ENCODE measurements at regions not wholly inside any gene's neighbourhood (a gene's known extent, or its start where the extent isn't known, plus 50 kb on each side); places are given as distances from the start of the nearest gene placed in this dataset.

DNA sequence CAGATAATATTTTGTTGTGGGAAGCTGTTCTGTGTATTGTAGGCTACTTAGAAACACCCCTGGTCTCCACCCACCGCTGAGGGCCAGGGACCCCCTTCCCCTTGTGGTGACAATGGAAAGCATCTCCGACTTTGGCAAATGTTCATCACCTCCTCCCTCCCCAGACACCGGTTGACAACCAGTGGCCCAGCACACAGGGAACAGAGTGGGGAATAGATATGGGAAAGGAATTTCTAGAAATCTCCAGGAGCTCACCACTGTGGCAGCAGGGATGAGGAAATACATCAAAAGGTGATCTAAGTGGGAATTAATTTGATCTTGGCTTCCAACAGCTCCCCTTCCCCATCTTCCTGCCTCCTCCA is 257.3 kb upstream of the FOXQ1 start:
- DNase-seq = no peak

DNA sequence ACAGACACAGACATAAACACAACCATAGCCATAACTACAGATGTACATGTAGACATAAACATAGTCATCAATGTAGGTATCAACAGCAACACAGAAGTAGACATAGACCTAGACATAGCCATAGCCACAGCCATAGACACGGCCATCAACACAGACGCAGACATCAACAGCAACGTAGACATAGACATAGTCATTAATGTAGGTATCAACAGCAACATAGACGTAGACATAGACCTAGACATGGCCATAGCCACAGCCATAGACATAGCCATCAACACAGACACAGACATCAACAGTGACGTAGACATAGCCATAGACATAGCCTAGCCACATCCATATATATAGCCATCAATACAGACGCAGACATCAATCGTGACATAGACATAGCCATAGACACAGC is 258.3 kb upstream of the FOXQ1 start:
- no peak for DNase-seq

DNA sequence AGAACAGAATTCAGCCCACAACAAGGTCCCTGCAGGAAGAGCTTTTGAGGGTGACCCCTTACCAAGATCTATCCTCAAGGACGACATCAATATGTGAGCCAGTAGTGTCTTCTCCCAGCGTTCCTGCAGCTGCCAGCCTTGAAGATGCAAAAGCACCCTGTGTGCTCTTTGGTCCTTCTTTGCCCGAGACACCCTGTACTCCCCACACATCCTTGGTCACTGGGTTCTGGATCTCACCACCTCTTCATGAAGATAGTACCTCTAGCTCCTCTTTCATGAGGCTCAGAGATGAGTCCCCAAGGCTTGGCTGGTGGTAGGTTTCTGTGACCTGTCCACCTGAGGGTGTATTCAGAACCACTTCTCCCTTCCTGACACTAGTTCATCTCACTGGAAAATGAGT is 259.6 kb upstream of the FOXQ1 start:
- DNase-seq = no peak

DNA sequence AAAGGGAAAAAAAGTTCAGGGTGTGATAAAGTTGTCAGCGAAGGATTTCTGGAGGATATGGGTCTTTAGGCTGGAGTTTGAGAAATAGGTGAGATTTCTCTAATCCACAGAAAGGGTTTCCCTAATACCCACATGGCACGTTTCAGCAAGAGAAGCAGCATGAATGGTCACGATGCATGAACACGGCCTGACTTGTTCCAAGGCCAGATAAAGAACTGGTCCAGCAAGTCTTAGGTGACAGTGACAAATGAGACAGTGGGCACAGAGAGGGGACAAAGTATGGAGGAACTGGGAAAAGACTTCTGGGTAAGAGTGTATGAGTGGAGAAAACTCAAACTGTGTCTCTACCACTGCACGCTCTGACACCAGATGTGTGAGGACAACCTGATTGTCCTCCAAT is 262.0 kb upstream of the FOXQ1 start:
- DNase-seq = no peak

DNA sequence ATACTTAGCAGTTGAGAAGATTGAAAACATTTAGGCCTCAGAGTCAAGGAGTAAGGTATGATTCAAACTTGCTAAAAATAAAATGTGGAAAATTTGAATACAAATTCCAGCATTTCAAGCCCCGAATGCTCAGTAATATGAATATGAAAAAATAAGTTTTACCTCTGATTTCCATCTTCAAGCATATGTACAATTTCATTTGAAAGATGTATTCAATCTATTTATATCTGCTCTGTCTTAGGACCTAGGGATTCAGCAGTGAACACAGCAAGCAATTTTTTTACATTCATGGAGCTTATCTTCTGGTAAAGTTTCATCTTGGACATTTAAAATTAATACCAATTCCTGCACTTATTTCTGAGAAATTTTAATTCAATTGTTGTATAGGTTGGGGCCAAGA is 262.7 kb upstream of the FOXQ1 start:
- no peak for DNase-seq

DNA sequence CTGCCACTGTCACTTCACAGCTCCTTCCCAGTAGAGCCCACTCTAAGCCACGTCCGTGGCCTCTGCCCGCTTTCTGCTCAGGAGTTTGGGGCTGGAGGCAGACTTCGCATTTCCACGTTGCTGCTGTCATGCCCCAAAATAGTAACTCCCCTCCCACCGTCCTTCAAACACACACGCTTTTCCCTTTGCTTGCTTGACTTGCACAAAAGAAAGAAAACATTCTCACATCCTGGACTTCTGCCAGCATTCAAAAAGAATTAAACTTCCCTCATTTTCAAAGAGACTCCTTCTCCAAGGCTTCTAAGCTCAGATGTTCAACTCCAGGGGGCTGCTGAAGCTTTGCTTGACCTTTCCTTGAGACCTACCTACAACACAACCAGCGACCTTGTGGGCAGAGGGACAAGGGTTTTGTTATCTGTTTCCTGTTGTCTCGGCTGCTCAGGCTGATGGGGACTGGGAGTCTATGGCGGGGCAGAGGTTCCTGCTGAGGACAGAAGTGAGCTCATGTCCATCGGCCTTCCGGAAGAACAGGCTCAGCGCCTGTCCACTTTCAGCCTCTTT is 263.8 kb upstream of the FOXQ1 start:
- no peak for DNase-seq

DNA sequence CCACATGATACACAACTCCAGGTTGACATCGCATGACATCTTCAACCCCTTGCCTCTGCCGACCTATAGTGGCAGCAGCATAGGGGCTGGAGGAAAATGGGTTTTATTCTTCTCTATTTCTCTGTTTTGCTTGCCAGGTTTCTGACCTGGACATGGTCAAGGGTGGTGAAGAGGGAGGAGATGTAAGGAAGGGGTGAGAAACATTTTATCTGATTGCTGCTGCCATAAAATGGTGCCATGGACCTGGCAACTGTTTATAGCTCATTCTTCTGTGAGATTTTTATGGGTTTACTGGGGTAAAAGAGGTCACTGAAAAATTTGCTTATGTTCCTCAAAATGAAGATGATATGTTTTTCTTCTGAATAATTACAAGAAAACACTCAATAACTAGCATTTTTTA is 266.7 kb upstream of the FOXQ1 start:
- no peak for DNase-seq

DNA sequence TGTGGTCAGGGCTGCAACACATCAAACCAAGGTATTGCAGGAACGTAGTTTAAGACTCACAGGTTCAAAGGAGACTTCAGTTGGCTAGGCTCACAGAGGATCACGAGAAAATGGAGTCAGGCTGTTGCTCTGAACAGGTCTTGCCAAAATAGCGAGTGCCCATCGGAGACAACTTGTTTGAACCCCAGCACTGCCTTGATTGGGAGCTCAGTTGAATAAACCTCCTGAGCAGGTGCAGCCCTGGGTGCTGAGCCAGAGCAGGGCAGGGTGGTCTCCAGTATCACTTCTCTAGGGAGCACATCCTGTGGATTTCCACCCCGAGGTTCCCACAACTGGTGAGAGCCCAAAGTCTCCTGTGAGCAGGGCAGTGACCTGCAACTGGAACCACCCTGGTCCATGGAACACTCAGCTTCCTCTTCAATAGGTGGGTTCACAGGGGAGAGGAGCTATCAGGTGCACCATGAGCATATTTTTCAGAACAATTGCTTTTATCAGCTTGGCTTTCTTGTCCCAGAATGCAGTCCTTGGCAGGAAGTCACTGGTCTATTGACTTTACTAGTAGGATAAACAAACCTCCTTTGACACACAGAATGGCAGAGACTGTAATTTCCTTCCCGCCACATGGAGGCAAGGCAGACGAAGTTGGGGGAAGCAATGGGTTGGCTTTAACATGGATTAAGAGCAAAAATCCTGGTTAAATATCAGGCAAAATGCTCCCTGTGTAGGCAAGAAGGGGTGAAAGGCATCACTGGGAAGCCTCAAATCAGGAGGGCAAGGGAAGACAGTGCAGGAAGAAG is 267.7 kb upstream of the FOXQ1 start:
- no peak for DNase-seq

DNA sequence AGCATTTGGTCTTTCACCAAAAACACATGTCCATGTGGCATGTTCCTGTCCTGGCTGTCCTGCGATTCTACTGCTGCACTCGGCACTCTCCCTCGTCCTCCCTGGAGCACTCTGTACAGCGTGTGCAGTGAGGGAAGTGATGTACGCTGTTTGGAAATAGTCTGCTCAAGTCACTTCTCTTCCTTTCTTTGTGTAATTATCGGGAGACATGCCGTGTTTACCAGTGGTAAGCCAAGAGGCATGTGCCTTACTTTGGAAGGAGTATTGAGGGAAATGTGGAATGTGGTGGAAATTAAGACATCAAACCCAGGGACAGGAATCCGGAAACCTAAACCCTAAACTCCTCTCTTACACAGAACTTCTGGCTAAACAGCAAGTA is 268.5 kb upstream of the FOXQ1 start:
- no peak for DNase-seq

DNA sequence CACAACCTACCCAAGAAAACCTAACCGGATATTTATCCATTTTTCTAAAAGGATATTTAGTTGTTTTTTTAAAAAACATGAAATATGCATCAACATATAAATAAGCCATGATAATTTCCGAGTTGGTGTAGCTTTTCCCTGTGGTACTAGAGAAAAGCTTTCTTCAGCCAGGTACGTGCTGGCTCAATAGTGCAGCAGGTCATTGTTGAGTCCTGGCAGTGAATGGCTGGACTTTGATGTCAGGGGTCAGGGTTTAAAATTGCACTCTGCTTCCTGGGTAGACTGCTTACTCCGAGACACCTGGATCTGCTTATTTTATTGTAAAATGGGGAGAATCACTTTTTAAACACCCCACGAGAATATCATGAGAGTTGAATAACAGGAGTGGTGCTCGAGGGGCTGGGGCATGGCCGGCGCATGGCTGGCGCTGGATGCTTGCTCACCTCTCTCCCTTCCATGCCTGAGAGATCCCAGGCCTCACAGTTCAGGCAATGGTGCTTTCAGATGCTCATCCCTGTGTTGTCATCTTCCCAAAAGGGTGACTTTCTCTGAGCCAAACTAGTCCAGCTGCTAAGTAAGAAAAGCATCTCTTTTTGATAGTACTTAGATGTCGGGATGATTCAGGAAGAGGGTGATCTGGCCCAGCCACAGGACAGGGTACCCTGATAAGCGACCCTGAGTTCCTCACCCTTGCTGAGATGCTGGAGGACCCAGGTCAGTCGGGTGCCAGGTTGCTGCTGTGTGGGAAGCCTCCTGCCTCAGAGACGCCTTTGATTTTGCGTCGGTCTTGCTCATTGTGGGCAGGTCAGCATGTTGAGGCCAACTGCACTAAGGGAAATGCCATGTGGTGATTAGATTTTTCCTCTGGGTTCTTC is 269.1 kb upstream of the FOXQ1 start:
- no peak for DNase-seq

DNA sequence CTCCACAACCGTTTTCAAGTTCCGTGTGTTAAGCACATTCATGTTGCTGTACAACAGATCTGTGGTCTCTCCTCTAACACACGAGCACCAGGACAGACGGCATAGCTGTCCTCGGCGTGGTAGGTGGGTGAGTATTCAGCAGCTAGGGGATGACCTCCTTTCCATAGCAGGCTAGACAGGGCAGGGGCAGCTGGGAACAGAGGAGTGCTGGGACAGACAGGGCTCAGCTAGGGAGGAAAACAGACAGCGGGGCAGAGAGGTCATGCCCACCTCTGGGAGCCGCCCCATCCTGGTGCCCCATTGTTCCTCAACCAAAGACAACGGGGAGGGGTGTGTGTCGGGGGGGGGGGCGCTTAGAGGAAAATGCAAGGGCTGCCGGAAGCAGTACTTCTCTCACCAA is 271.5 kb upstream of the FOXQ1 start:
- DNase-seq = no peak

DNA sequence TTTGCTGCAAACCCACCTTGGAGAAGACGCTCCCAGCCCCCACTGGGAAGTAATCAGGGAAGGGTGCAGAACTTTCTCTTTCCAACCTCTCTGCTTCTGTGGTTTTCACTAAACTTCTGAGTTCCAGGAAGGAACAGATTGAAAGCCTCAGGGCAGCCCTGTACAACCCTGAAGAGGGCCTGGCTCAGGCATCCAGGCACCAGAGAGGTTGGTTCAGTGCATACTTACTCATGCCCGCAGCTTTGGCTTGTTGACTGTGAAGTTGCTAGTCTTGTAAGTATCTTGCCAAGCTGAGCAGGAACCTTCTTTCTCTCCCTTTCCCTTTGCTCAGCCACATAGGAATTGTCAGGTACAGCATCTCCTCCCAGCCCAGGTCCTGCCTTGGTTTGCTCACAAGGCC is 272.2 kb upstream of the FOXQ1 start:
- DNase-seq = no peak

DNA sequence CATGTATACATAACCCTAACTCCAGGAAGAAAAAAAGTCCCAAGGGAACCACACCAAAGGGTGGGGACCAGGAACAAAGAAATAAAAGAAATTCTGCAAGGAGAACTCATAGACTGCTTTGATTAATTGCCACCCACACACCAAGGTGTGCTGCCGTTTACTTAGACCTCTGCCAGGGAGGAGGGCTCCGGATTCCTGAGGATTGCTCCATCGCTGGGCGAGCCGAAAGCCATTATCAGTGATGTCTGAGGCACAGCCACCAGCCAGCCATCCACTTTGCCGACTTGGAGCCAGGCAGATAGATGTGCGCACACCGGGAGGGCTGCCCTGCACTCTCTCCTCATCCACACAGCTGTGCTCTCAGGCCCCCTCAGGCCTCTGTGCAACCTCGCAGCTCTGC is 272.7 kb upstream of the FOXQ1 start:
- no peak for DNase-seq

DNA sequence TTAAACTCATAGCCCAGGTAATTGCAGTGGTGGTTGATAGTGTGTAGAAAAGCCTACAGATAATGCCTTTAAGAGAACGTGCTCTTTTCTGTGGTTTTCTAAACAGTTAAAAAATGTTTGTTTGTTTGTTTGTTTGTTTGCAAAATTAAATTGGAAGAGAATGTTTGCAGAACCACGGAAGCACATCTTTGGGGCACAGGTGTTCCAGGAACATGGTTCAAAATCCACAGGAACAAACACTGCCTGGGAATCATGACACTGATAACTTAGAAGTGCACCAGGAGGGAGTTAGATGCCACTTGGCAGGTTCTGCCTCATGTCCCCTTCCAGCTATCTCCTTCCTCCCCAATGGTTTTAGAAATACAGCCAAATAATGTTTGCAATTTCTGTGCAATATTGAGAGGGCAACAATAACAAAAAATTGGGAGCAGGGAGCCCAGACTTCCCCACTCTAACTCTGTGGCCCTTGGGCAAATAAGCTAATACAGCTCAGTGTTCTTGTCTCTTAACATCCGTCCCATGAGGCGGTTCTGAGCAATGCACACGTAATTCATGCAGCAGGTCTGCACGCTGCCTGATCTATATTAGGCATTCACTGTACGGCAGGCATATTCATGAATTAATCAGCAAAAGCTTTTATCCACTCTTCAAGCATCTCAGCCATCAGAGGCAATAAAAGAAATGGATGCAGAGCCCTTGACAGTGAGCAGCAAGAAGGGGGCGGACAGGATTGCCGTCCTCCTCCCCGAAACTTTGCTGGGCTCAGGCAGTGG is 274.3 kb upstream of the FOXQ1 start:
- DNase-seq = no peak

DNA sequence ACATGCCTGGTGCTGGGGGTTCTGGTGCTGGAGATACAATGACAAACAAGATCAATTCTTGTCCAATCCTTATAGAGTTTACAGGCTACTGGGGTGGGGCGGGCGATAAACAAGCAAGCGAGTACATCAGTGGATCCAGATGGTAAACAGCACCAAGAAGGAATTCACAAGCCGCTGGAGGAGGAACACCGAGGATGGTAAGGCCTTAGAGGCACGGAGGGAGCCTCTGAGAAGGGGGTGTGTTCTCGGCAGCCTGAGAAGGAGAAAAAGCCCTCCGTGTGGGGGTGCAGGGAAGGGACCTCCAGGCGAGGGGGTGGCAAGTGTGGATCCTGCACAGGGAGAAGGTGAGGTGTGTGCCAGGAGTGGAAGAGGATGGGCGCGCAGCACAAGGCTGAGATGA is 276.5 kb upstream of the FOXQ1 start:
- DNase-seq = no peak

DNA sequence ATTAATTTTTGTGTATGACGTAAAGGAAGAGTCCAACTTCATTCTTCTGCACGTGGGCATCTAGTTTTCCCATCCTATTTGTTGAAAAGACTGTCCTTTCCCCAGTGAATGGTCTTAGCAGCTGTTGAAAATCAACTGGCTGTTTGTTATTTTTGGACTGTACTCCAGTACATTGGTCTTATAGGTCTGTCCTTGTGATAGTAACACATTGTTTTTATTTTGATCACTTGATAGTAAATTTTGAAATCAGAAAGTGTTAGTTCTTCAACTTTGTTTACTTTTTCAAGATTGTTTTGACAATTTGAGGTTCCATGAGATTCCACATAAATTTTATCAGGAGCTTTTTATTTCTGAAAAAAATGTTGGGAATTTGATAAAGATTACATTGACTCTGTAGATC is 280.2 kb upstream of the FOXQ1 start:
- DNase-seq = no peak

DNA sequence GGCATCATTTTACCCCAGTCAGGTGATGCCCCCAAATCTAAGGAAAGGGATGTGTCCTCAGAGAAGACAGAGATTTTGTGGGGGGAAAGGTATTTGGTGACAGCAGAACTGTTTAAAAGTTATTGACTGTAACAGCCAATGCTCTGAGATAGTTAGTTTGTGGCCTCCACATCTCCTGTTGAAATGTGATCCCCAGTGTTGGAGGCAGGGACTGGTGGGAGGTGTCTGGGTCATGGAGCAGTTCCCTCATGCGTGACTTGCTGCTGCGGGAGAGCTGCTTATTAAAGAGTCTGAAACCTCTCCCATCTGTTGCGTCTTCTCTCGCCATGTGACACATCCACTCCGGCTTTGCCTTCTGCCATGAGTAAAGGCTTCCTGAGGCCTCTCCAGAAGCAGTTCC is 282.8 kb upstream of the FOXQ1 start:
- no peak for DNase-seq

DNA sequence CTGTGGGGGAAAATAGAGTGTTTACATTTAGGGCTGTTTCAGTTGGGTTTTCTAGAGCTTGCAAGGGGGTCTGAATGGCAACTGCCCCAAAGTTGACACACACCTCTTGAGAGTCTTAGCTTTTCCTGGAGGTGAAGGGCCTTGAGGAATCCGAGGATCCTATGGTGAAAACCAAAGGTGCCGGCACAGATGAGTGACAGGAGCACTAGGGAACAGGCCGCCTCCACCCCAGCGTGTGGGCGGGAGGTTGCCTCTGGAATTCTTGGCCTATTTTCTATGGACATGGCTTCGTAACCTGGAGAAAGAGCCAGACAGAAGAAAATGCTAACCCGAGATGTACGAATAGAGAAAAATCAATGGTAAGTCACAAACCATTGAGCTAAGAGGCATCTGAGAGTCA is 283.2 kb upstream of the FOXQ1 start:
- DNase-seq = no peak

DNA sequence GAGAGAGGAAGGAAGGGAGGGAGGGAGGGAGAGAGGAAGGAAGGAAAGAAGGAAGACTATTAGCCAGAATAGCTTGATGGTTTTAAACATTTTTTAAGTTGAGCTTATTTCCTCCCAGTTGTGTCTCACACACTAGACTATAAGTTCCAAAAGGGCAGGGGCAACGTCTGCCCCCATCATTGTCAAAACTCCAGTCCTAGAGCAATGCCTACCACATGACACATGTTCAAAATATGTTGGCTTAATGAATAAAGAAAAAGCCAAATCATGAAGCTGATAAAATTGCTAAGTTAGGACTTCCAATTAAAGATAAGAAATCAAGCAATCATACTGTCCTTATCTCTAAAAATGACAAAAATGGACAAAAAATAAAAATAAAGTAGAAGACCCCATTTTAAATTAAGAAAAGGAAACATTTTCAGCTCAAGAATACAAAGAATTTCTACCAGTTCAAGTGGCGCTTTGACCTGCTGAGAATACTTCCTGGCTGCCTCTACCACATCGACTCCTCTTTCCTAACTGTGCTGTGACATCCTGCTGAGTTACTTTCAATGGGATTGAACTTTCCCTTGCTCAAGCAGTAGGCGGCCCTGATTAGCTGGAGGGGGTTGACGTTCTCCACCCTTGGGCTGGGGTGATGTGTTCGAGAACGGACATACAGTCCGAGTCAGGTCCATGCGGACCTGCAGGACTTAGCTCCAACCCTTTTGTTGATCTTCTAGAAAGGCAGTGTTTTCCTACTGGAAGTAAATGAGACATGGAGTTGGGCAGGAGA is 283.9 kb upstream of the FOXQ1 start:
- no peak for DNase-seq

DNA sequence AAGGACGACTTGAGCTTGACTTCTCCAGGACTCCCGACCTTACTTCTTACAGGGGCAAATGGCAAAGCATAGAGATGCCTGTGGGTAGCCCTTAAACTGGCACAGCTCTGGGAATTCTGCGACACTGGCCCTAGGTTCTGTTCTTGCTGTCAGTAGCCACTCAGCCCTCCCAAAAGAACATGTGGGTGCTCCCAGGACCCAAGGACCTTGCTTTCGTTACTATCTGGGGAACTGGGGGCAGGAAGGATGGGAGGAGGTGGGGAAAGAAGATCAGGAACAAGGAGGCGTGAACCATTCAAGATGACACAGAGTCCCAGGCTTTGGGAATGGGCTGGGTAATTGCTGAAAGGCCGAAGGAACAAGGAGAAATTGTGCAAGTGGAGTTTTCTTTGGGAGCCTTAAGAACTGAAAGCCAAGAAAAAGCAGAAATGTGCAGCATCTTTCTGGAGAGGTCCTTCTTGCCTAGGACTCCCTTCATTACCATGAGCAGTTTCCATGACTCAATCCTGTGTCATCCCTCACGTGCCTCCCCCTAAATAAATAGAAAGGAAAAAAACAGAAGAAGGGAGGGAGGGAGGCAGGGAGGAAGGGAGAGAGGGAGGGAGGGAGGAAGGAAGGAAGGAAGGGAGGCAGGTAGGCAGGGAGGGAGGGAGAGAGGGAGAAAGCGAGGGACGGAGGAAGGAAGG is 284.6 kb upstream of the FOXQ1 start:
- DNase-seq = no peak

DNA sequence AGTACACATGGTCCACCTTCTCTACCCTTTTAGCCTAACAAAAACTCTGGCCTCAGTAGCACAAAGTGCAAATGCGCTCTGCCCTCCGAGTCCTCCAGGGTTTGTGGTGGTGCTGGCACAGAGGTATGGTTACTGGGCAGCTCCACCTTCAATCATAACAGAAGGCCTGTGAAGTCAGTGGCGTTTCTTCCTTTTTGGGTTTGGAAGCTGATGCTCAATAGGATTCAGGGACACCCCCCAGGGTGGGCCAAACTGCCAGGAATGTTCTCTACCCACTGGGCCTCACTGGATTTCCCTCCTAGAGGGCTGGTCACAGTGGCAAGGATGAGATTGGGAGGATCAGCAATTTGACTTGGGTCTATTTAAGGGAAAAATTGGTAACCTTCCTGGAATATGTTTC is 286.1 kb upstream of the FOXQ1 start:
- DNase-seq = no peak

DNA sequence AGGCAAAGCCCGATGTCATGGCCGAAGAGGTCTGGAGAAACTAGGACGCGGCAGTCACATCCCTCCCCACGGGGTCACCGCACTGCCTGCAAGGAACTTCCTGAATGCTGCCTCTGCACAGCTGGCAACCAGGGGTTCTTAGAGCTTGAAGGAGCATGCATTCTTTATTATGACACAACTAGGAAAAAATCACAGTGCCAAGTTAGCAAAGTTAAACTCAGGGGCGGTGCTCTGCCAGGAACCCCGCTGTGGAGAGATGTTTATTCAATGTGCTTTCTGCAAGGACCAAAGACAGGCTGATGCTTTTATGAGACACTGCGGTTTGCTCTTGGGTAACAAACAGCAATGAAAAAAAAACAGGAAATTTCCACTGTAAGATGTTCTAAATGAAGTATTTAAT is 287.3 kb upstream of the FOXQ1 start:
- DNase-seq = no peak

All from activated CD8-positive, alpha-beta memory T cell treated with anti-CD3 and anti-CD28 coated beads, Interleukin-2, amount 50 U/mL, for 4 hours (primary cell).